ENCODE measurements at regions not wholly inside any gene's neighbourhood (a gene's known extent, or its start where the extent isn't known, plus 50 kb on each side); places are given as distances from the start of the nearest gene placed in this dataset.

GRCh38 chr12:93072340-93072739 is 143.2 kb upstream of the EEA1 start:
- TF ChIP-seq, protein P1, sequence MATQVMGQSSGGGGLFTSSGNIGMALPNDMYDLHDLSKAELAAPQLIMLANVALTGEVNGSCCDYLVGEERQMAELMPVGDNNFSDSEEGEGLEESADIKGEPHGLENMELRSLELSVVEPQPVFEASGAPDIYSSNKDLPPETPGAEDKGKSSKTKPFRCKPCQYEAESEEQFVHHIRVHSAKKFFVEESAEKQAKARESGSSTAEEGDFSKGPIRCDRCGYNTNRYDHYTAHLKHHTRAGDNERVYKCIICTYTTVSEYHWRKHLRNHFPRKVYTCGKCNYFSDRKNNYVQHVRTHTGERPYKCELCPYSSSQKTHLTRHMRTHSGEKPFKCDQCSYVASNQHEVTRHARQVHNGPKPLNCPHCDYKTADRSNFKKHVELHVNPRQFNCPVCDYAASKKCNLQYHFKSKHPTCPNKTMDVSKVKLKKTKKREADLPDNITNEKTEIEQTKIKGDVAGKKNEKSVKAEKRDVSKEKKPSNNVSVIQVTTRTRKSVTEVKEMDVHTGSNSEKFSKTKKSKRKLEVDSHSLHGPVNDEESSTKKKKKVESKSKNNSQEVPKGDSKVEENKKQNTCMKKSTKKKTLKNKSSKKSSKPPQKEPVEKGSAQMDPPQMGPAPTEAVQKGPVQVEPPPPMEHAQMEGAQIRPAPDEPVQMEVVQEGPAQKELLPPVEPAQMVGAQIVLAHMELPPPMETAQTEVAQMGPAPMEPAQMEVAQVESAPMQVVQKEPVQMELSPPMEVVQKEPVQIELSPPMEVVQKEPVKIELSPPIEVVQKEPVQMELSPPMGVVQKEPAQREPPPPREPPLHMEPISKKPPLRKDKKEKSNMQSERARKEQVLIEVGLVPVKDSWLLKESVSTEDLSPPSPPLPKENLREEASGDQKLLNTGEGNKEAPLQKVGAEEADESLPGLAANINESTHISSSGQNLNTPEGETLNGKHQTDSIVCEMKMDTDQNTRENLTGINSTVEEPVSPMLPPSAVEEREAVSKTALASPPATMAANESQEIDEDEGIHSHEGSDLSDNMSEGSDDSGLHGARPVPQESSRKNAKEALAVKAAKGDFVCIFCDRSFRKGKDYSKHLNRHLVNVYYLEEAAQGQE (IDR thresholded peaks at IDR 0.05; ENCODE audit: borderline replicate concordance), result no peak
- TF ChIP-seq CTCF (IDR thresholded peaks at IDR 0.05; ENCODE audit: poor library complexity, severe bottlenecking), result no peak
- TF ChIP-seq POLR2AphosphoS5 (IDR thresholded peaks at IDR 0.05), result no peak
- no peak for TF ChIP-seq MXI1 (conservative IDR thresholded peaks at IDR 0.05; ENCODE audit: poor library complexity, severe bottlenecking)

All from neural cell (in vitro differentiated cells).